Neuronal stem cell (in vitro differentiated cells): ENCODE measurements at regions not wholly inside any gene's neighbourhood (a gene's known extent, or its start where the extent isn't known, plus 50 kb on each side); places are given as distances from the start of the nearest gene placed in this dataset.

ENCODE experiments used
- DNase-seq: peaks from one replicate; pipeline ENCODE4 v3.0.0-alpha.2; 2013; ENCODE audit warnings: low spot score
- H2AFZ ChIP-seq: one replicate; pipeline ENCODE4 v1.6.1; 2013; ENCODE audit warnings: mild to moderate bottlenecking, low read length, inconsistent platforms
- H2AK5ac ChIP-seq: 2 replicates; pipeline ENCODE4 v1.6.1; 2013; ENCODE audit warnings: low read depth, mild to moderate bottlenecking, inconsistent platforms, low read length, moderate library complexity, mixed read lengths
- H2BK120ac ChIP-seq: 2 replicates; pipeline ENCODE4 v1.6.1; 2013; ENCODE audit warnings: low read depth, mild to moderate bottlenecking, inconsistent platforms, low read length, moderate library complexity, mixed read lengths
- H2BK12ac ChIP-seq: one replicate; pipeline ENCODE4 v1.6.1; 2013; ENCODE audit warnings: low read length, inconsistent platforms
- H2BK15ac ChIP-seq: 2 replicates; pipeline ENCODE4 v1.6.1; 2013; ENCODE audit warnings: mild to moderate bottlenecking, low read length, inconsistent platforms, mixed read lengths
- H2BK5ac ChIP-seq: one replicate; pipeline ENCODE4 v1.6.1; 2013; ENCODE audit warnings: inconsistent platforms, mild to moderate bottlenecking, low read length, moderate library complexity
- H3K14ac ChIP-seq: one replicate; pipeline ENCODE4 v1.6.1; 2013; ENCODE audit warnings: low read length, inconsistent platforms
- H3K18ac ChIP-seq: 2 replicates; pipeline ENCODE4 v1.6.1; 2013; ENCODE audit warnings: low read length, inconsistent platforms
- H3K23ac ChIP-seq: 2 replicates; pipeline ENCODE4 v1.6.1; 2013; ENCODE audit warnings: low read depth, mild to moderate bottlenecking, mixed read lengths, low read length, inconsistent platforms; ENCODE audit not compliant: poor library complexity
- H3K27ac ChIP-seq: replicated peaks from 3 replicates; pipeline ENCODE4 v1.5.1; 2013; ENCODE audit warnings: low read length, inconsistent platforms
- H3K27me3 ChIP-seq, 3 experiments: 2 replicates each; pipeline ENCODE4 v1.6.1; 2013; ENCODE audit warnings: low read length in 3 of 3, mild to moderate bottlenecking in 2 of 3, inconsistent platforms in 1 of 3, low read depth in 1 of 3, mixed read lengths in 1 of 3, moderate library complexity in 1 of 3; ENCODE audit not compliant: control insufficient read depth in 3 of 3, insufficient read depth in 3 of 3
- H3K36me3 ChIP-seq, 2 donors: replicated peaks in 1 of 2; 2 replicates each; pipeline ENCODE4 v1.6.1; 2013; ENCODE audit warnings: low read length in 2 of 2; ENCODE audit not compliant: control insufficient read depth in 2 of 2, insufficient read depth in 2 of 2
- H3K4ac ChIP-seq: 2 replicates; pipeline ENCODE4 v1.6.1; 2013; ENCODE audit warnings: inconsistent platforms, mild to moderate bottlenecking, low read length, moderate library complexity
- H3K4me1 ChIP-seq, 2 donors: 1 replicate in 1 of 2; 2 replicates in 1 of 2; pipeline ENCODE4 v1.6.1; 2013; ENCODE audit warnings: low read length in 2 of 2, low read depth in 1 of 2; ENCODE audit not compliant: control insufficient read depth in 2 of 2, insufficient read depth in 1 of 2
- H3K4me2 ChIP-seq: one replicate; pipeline ENCODE4 v1.6.1; 2013; ENCODE audit warnings: mild to moderate bottlenecking, low read length, inconsistent platforms; ENCODE audit not compliant: insufficient read depth, poor library complexity, severe bottlenecking
- H3K4me3 ChIP-seq, 2 donors: 2 replicates each; pipeline ENCODE4 v1.5.1; 2013; ENCODE audit warnings: low read length in 2 of 2, mild to moderate bottlenecking in 2 of 2, inconsistent platforms in 1 of 2, moderate library complexity in 1 of 2
- H3K79me1 ChIP-seq: one replicate; pipeline ENCODE4 v1.6.1; 2013; ENCODE audit warnings: low read depth, mild to moderate bottlenecking, inconsistent platforms, low read length, moderate library complexity
- H3K9ac ChIP-seq: one replicate; pipeline ENCODE4 v1.6.1; 2013; ENCODE audit warnings: mild to moderate bottlenecking, low read depth, low read length, inconsistent platforms; ENCODE audit not compliant: poor library complexity
- H3K9me3 ChIP-seq, 2 donors: replicated peaks in 1 of 2; 2 replicates each; pipeline versions ENCODE3 to v1.6.1; 2013; ENCODE audit warnings: low read length in 2 of 2, mild to moderate bottlenecking in 2 of 2, inconsistent platforms in 1 of 2, low read depth in 1 of 2, mixed read lengths in 1 of 2, moderate library complexity in 1 of 2; ENCODE audit not compliant: control insufficient read depth in 2 of 2, insufficient read depth in 1 of 2
- H4K8ac ChIP-seq: one replicate; pipeline ENCODE4 v1.6.1; 2013; ENCODE audit warnings: low read depth, mild to moderate bottlenecking, inconsistent platforms, low read length, moderate library complexity
- H4K91ac ChIP-seq: one replicate; pipeline ENCODE4 v1.6.1; 2013; ENCODE audit warnings: low read length, low read depth, mild to moderate bottlenecking, inconsistent platforms; ENCODE audit not compliant: poor library complexity
- WGBS, 2 donors: extraction: QIAGEN DNeasy Blood & Tissue Kit; methylation state at CpG; one replicate each; pipeline ENCODE4 v1.1.7; 2013; ENCODE audit warnings: missing lambda C conversion rate in 2 of 2, mixed read lengths in 1 of 2; ENCODE audit not compliant: insufficient read length in 2 of 2, insufficient replicate concordance in 1 of 2; ENCODE audit errors: extremely low coverage in 2 of 2; 5-methylcytosine and 5-hydroxymethylcytosine counted together

GRCh38 chr21:26710155-26710554 is 135.1 kb downstream of the ADAMTS1 start:
- Histone ChIP-seq H2AK5ac (no peak overlapping the region), H3K14ac (no peak overlapping the region), H2BK12ac (no peak overlapping the region), H2BK120ac (no peak overlapping the region), H2BK15ac (no peak overlapping the region), H3K36me3 (no peaks in the 10 kb centered on the region), H4K8ac (no peak overlapping the region), H3K27me3 (peaks cover 0 to 4% (median 0%) of the 10 kb centered on the region in 3 experiments), H3K9ac (no peak overlapping the region), H3K27ac (no peak overlapping the region), H2BK5ac (no peak overlapping the region), H3K9me3 (no peaks in the 10 kb centered on the region), H3K79me1 (no peaks in the 10 kb centered on the region), H2AFZ (peak overlapping the region; percentile 41), H3K18ac (no peak overlapping the region), H3K23ac (no peak overlapping the region), H3K4me1 (no peaks in the 10 kb centered on the region), H4K91ac (no peak overlapping the region), H3K4me3 (no peak overlapping the region), H3K4ac (no peak overlapping the region), H3K4me2 (no peak overlapping the region)
- WGBS, 2 donors, result no CpG with 5 or more reads among the region's 11 CpGs
- no peak for DNase-seq

- Histone ChIP-seq H2BK15ac (no peak overlapping the region), H3K27ac (no peak overlapping the region), H3K9me3 (no peaks in the 10 kb centered on the region), H4K91ac (no peak overlapping the region), H2AK5ac (no peak overlapping the region), H2BK5ac (no peak overlapping the region), H3K9ac (no peak overlapping the region), H3K79me1 (no peaks in the 10 kb centered on the region), H3K27me3 (peaks cover 0 to 4% (median 0%) of the 10 kb centered on the region in 3 experiments), H3K23ac (no peak overlapping the region), H2BK12ac (no peak overlapping the region), H2BK120ac (no peak overlapping the region), H3K4me3 (no peak overlapping the region), H4K8ac (no peak overlapping the region), H3K18ac (no peak overlapping the region), H3K4me1 (no peaks in the 10 kb centered on the region), H2AFZ (no peak overlapping the region), H3K4ac (no peak overlapping the region), H3K14ac (no peak overlapping the region), H3K36me3 (no peaks in the 10 kb centered on the region), H3K4me2 (no peak overlapping the region)
- WGBS, 2 donors, result no CpG with 5 or more reads among the region's 7 CpGs
- DNase-seq, result no peak
Observed at GRCh38 chr21:26709090-26709489, 136.0 kb upstream of the CYYR1 start.

DNA sequence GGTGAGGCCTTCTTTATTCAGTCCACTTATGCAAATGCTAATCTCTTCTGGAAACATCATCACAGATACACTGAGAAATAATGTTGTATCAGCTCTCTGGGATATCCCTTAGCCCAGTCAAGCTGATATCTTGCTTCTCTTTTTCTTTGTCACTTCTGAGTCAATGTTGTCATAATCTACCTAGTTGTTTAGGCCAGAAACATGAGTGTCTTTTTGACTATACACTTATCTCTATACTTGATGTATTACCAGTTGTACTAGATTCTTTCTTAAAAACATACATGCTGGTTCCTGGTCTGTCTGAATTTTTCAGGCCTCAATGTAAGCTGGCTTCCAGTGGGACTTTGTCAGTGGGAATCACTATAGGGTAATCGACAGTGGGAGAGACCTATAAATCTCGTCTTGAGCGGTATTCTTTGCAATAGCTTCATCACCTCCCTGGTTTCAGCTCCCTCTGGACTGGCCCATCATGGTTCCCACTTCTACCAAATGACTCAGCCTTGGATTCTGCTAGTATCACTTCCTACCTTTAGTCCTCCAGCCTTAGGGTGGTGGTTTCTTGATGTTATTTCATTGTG is 135.2 kb upstream of the CYYR1 start:
- Histone ChIP-seq H2AFZ (no peak overlapping the region), H4K8ac (no peak overlapping the region), H3K23ac (no peak overlapping the region), H3K4me1 (no peaks in the 10 kb centered on the region), H3K27me3 (peaks cover 0 to 4% (median 0%) of the 10 kb centered on the region in 3 experiments), H3K9me3 (no peaks in the 10 kb centered on the region), H3K4me3 (no peak overlapping the region), H3K79me1 (no peaks in the 10 kb centered on the region), H2BK12ac (no peak overlapping the region), H2AK5ac (no peak overlapping the region), H3K27ac (no peak overlapping the region), H2BK5ac (no peak overlapping the region), H3K18ac (no peak overlapping the region), H3K4ac (no peak overlapping the region), H3K36me3 (no peaks in the 10 kb centered on the region), H3K4me2 (no peak overlapping the region), H3K14ac (no peak overlapping the region), H3K9ac (no peak overlapping the region), H4K91ac (no peak overlapping the region), H2BK15ac (no peak overlapping the region), H2BK120ac (no peak overlapping the region)
- no peak for DNase-seq
- no CpG with 5 or more reads among the region's 3 CpGs for whole genome bisulfite sequencing, 2 donors

- Histone ChIP-seq H2BK12ac (no peak overlapping the region), H3K4ac (no peak overlapping the region), H3K27ac (no peak overlapping the region), H3K27me3 (peaks cover 0 to 4% (median 0%) of the 10 kb centered on the region in 3 experiments), H2AFZ (no peak overlapping the region), H4K91ac (no peak overlapping the region), H3K18ac (no peak overlapping the region), H3K9me3 (no peaks in the 10 kb centered on the region), H3K14ac (no peak overlapping the region), H2BK120ac (no peak overlapping the region), H3K4me1 (no peaks in the 10 kb centered on the region), H2AK5ac (no peak overlapping the region), H3K4me2 (no peak overlapping the region), H4K8ac (no peak overlapping the region), H3K23ac (no peak overlapping the region), H3K79me1 (no peaks in the 10 kb centered on the region), H3K9ac (no peak overlapping the region), H3K4me3 (no peak overlapping the region), H2BK5ac (no peak overlapping the region), H3K36me3 (no peaks in the 10 kb centered on the region), H2BK15ac (no peak overlapping the region)
- no peak for DNase-seq
- WGBS, 2 donors, result no CpG with 5 or more reads among the region's 2 CpGs
Observed at GRCh38 chr21:26707246-26707645, 134.2 kb upstream of the CYYR1 start.
